Tibial nerve (tissue), 4 donors: ENCODE measurements at regions not wholly inside any gene's neighbourhood (a gene's known extent, or its start where the extent isn't known, plus 50 kb on each side); places are given as distances from the start of the nearest gene placed in this dataset.

Experiments
- CTCF ChIP-seq, 5 experiments: fragments of 200-600 bp in 3 of 5; fragments of 450-650 bp in 2 of 5; sonication (generic) in 3 of 5; IDR thresholded peaks; one replicate each; pipeline ENCODE4 v1.5.1; 2016 to 2019; ENCODE audit warnings: antibody characterized with exemption in 5 of 5, mild to moderate bottlenecking in 3 of 5, moderate library complexity in 2 of 5
- EP300 ChIP-seq, 2 donors: sonication (generic); formaldehyde crosslinking; IDR thresholded peaks; one replicate each; pipeline ENCODE4 v1.6.1; 2017; ENCODE audit warnings: antibody characterized with exemption in 2 of 2, mild to moderate bottlenecking in 1 of 2
- POLR2A ChIP-seq, 2 donors: fragments of 450-650 bp; IDR thresholded peaks; one replicate each; pipeline ENCODE4 v1.6.1; 2017; ENCODE audit warnings: antibody characterized with exemption in 2 of 2, mild to moderate bottlenecking in 2 of 2, moderate library complexity in 2 of 2

GRCh38 chr11:101812546-101812945 is 102.3 kb upstream of the CEP126 start:
- TF ChIP-seq CTCF (IDR thresholded peaks at IDR 0.05), result no peak
- TF ChIP-seq POLR2A (IDR thresholded peaks at IDR 0.05), result no peak
- no peak for TF ChIP-seq EP300 (IDR thresholded peaks at IDR 0.05)
